ENCODE measurements at regions not wholly inside any gene's neighbourhood (a gene's known extent, or its start where the extent isn't known, plus 50 kb on each side); places are given as distances from the start of the nearest gene placed in this dataset.

DNA sequence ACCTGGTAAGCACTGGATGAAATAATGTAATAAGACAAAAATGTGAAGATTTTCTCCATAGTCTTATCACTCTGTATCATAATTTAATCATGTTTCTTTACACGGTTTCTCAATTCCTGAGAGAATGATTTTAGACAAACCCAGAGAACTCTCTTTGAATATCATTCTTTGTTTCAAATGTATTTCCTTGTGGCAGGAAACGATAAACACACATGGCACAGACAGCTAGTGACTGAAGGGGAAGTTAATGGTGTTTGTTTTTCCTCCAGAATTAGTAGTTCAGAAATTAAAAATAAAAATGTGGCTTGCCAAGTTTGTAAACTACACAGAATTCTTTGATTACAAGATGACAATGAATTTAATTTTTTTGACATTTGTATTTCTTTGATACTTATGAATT is 163.7 kb upstream of the PRPS1L1 start:
- no peak for TF ChIP-seq RAD21 (IDR thresholded peaks at IDR 0.05; ENCODE audit: low read length)
- TF ChIP-seq POLR2A (IDR thresholded peaks at IDR 0.05; ENCODE audit: low read depth, low read length): no peak
- TF ChIP-seq MXI1 (IDR thresholded peaks at IDR 0.05; ENCODE audit: borderline replicate concordance, low read depth, low read length): no peak
- TF ChIP-seq, protein P1, sequence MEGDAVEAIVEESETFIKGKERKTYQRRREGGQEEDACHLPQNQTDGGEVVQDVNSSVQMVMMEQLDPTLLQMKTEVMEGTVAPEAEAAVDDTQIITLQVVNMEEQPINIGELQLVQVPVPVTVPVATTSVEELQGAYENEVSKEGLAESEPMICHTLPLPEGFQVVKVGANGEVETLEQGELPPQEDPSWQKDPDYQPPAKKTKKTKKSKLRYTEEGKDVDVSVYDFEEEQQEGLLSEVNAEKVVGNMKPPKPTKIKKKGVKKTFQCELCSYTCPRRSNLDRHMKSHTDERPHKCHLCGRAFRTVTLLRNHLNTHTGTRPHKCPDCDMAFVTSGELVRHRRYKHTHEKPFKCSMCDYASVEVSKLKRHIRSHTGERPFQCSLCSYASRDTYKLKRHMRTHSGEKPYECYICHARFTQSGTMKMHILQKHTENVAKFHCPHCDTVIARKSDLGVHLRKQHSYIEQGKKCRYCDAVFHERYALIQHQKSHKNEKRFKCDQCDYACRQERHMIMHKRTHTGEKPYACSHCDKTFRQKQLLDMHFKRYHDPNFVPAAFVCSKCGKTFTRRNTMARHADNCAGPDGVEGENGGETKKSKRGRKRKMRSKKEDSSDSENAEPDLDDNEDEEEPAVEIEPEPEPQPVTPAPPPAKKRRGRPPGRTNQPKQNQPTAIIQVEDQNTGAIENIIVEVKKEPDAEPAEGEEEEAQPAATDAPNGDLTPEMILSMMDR (conservative IDR thresholded peaks at IDR 0.05; ENCODE audit: low read depth, low read length): no peak
- no peak for TF ChIP-seq MAFK (IDR thresholded peaks at IDR 0.05; ENCODE audit: low read depth, low read length)
- no peak for TF ChIP-seq CEBPB (IDR thresholded peaks at IDR 0.05; ENCODE audit: low read depth, low read length)
- TF ChIP-seq, protein P2, sequence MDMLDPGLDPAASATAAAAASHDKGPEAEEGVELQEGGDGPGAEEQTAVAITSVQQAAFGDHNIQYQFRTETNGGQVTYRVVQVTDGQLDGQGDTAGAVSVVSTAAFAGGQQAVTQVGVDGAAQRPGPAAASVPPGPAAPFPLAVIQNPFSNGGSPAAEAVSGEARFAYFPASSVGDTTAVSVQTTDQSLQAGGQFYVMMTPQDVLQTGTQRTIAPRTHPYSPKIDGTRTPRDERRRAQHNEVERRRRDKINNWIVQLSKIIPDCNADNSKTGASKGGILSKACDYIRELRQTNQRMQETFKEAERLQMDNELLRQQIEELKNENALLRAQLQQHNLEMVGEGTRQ (IDR thresholded peaks at IDR 0.05; ENCODE audit: low read depth, low read length): no peak
- TF ChIP-seq BHLHE40 (IDR thresholded peaks at IDR 0.05; ENCODE audit: low read depth, low read length): no peak
- no peak for TF ChIP-seq MAZ (IDR thresholded peaks at IDR 0.05; ENCODE audit: borderline replicate concordance, low read depth, low read length)

Data from IMR-90 (cell line).